ENCODE measurements at regions not wholly inside any gene's neighbourhood (a gene's known extent, or its start where the extent isn't known, plus 50 kb on each side); places are given as distances from the start of the nearest gene placed in this dataset.
A peak's percentile ranks its signal among the peaks of the same experiment; 100 is the strongest.

GRCh38 chr2:221100467-221101089 lies 471.5 kb downstream of the EPHA4 start:
- TF ChIP-seq, protein P1, sequence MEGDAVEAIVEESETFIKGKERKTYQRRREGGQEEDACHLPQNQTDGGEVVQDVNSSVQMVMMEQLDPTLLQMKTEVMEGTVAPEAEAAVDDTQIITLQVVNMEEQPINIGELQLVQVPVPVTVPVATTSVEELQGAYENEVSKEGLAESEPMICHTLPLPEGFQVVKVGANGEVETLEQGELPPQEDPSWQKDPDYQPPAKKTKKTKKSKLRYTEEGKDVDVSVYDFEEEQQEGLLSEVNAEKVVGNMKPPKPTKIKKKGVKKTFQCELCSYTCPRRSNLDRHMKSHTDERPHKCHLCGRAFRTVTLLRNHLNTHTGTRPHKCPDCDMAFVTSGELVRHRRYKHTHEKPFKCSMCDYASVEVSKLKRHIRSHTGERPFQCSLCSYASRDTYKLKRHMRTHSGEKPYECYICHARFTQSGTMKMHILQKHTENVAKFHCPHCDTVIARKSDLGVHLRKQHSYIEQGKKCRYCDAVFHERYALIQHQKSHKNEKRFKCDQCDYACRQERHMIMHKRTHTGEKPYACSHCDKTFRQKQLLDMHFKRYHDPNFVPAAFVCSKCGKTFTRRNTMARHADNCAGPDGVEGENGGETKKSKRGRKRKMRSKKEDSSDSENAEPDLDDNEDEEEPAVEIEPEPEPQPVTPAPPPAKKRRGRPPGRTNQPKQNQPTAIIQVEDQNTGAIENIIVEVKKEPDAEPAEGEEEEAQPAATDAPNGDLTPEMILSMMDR (IDR thresholded peaks at IDR 0.05; ENCODE audit: control insufficient read depth, extremely low read depth, insufficient read depth): 0 out of 2 replicates have a peak, but pooled peaks have one; percentile 7
- H3K4me3 ChIP-seq (ENCODE audit: low read depth, low read length): no peak overlapping the region
- DNase-seq (ENCODE audit: low read depth): no peak

GRCh38 chr2:221102896-221103688 lies 469.0 kb downstream of the EPHA4 start:
- H3K4me3 ChIP-seq (ENCODE audit: low read depth, low read length): no peak overlapping the region
- TF ChIP-seq, protein P1 (IDR thresholded peaks at IDR 0.05; ENCODE audit: control insufficient read depth, extremely low read depth, insufficient read depth): no peak
- DNase-seq (ENCODE audit: low read depth): no peak

DNA sequence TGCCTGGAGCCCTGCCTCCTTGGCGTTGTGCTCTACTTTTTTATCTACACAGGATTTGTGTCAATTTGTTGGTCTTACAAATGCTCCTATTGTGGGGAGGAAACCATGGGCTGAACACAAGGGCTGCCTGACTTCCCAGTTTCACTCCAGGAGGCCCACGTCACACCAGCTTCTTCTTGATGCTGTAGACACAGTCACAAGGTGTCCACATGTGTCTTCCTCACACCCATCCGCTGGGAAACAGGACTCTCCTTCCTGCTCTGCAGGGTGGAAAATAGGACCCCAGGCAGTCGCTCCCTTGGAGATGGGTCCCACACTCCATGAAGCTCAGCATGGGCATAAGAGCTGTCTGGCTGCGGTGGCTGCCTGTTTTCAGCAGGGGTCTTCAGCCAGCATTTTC lies 468.2 kb downstream of the EPHA4 start:
- TF ChIP-seq, protein P1 (IDR thresholded peaks at IDR 0.05; ENCODE audit: control insufficient read depth, extremely low read depth, insufficient read depth): no peak
- no peak overlapping the region for H3K4me3 ChIP-seq (ENCODE audit: low read depth, low read length)
- no peak for DNase-seq (ENCODE audit: low read depth)

DNA sequence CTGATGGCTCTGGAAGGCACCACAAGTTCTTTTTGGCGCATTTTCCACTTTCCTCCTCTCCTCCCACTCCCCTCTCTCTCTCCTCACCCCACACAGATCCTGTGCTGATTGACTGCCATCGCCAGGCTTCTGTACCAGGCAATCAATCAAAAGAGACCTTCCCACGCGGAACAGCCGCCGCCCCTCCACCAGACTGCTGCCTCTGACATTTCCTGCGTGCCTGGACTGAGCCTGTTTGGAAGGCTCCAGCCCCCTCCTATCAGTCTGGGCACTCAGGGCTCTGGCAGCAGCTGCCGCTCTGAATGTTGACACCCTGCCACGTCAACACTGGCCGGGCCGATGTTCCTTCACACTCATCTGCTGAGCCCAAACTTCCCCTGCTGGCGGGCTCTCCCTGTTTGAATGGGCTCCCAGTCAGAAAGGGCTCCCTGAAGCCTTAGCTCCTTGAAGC lies 467.7 kb downstream of the EPHA4 start:
- no peak for DNase-seq (ENCODE audit: low read depth)
- no peak overlapping the region for H3K4me3 ChIP-seq (ENCODE audit: low read depth, low read length)
- TF ChIP-seq, protein P1 (IDR thresholded peaks at IDR 0.05; ENCODE audit: control insufficient read depth, extremely low read depth, insufficient read depth): no peak

DNA sequence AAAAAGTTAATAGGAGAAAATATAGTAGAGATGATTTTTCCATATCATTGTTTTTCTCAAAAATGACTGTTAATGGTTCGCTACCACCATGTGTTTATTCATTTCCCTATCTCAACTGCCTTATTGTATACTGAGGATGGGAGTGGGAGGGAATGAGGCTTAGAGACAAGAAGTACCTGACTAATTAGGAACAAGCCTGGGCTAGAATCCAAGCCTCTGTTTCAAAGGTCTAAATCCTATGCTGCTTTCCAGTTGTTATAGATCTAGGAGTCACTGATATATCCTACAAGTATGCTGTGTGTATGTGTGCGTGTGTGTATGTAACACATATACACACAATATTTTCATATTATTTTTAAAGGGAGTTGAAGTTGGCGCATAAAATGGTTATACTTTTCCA lies 465.9 kb downstream of the EPHA4 start:
- DNase-seq (ENCODE audit: low read depth): no peak
- TF ChIP-seq, protein P1 (IDR thresholded peaks at IDR 0.05; ENCODE audit: control insufficient read depth, extremely low read depth, insufficient read depth): no peak
- no peak overlapping the region for H3K4me3 ChIP-seq (ENCODE audit: low read depth, low read length)

DNA sequence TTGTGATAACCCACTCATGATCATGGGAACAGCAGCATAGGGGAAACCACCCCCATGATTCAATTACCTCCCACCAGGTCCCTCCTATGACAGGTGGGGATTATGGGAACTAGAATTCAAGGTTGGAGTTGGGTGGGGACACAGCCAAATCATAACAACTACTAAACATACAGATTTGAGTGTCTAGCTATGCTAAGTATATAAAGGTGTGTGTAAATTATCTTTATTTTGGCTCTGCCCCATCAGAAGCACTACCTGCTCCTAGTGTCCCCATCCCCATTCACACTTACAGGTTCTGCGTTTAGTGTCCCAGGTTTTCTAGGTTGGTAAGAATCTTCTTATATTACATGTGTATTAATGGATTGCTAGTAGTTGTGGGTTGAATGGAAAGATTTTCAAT lies 464.7 kb downstream of the EPHA4 start:
- H3K4me3 ChIP-seq (ENCODE audit: low read depth, low read length): no peak overlapping the region
- TF ChIP-seq, protein P1 (IDR thresholded peaks at IDR 0.05; ENCODE audit: control insufficient read depth, extremely low read depth, insufficient read depth): no peak
- DNase-seq (ENCODE audit: low read depth): no peak

Data from LNCaP clone FGC (cell line).